HCT116 (cell line): ENCODE measurements at regions not wholly inside any gene's neighbourhood (a gene's known extent, or its start where the extent isn't known, plus 50 kb on each side); places are given as distances from the start of the nearest gene placed in this dataset.

ENCODE experiments used
- ATAC-seq: fragments of 200-7000 bp; cut with Tn5 transposase; 2 replicates; pipeline ENCODE4 v1.9.1; 2020; ENCODE audit warnings: mild to moderate bottlenecking, moderate library complexity
- BruUV-seq: library from RNA; stranded (reverse); fragments of 400-500 nt; replicated peaks from 2 replicates; lab custom pipeline; 2021; lab: Mats Ljungman, UMichigan
- CTCF ChIA-PET: fragments of 300-600 bp; sonication (Branson Sonifier 250); formaldehyde crosslinking; loops from one replicate; lab custom pipeline; 2021; ENCODE audit warnings: antibody characterized with exemption; lab: Charles Lee
- POLR2A ChIA-PET: fragments of 300-600, 350-600 bp; sonication (Branson Sonifier 250); formaldehyde crosslinking; loops from one replicate; lab custom pipeline; 2021; ENCODE audit warnings: antibody characterized with exemption; lab: Charles Lee
- RAD21 ChIA-PET, 2 experiments: fragments of 300-600 bp; sonication (Branson Sonifier 250); formaldehyde crosslinking; loops; one replicate each; lab custom pipeline; 2023; ENCODE audit warnings: low total read pairs in 2 of 2; ENCODE audit not compliant: uncharacterized antibody in 2 of 2, unreplicated experiment in 2 of 2, low non-redundant PET in 1 of 2; lab: Charles Lee
- DNase-seq: peaks from one replicate; pipeline ENCODE4 v3.0.0-alpha.2; 2010; ENCODE audit warnings: low read depth, low spot score
- H2AFZ ChIP-seq: fragments of 200-600 bp; shearing (Covaris generic), sonication (generic); 2 replicates; pipeline ENCODE4 v1.6.1; 2017; ENCODE audit warnings: low read depth, mixed run types, mixed read lengths, antibody characterized with exemption, low read length; ENCODE audit not compliant: poor library complexity, severe bottlenecking
- H3K27ac ChIP-seq: 2 replicates; pipeline ENCODE4 v1.5.1; 2012; ENCODE audit warnings: low read depth, low read length
- H3K27me3 ChIP-seq: fragments of 200-600 bp; sonication (generic); 2 replicates; pipeline ENCODE4 v1.6.1; 2016; ENCODE audit warnings: mixed run types, low read length, mixed read lengths; ENCODE audit not compliant: insufficient read depth
- H3K36me3 ChIP-seq, 2 experiments: fragments of 200-500 bp in 1 of 2; fragments of 200-600 bp in 1 of 2; sonication (Bioruptor generic) in 1 of 2; sonication (generic) in 1 of 2; 2 replicates each; pipeline versions ENCODE4 v1.5.1 to v1.6.1; 2014 to 2016; ENCODE audit warnings: low read length in 2 of 2, inconsistent platforms in 1 of 2, mixed read lengths in 1 of 2, mixed run types in 1 of 2; ENCODE audit not compliant: insufficient read depth in 2 of 2, control insufficient read depth in 1 of 2
- H3K4me1 ChIP-seq, 2 experiments: fragments of 200-600 bp in 1 of 2; sonication (generic) in 1 of 2; 2 replicates each; pipeline versions ENCODE4 v1.5.1 to v1.6.1; 2012 to 2017; ENCODE audit warnings: low read length in 2 of 2, inconsistent platforms in 1 of 2, mild to moderate bottlenecking in 1 of 2, mixed read lengths in 1 of 2, mixed run types in 1 of 2, moderate library complexity in 1 of 2; ENCODE audit not compliant: insufficient read depth in 2 of 2, control insufficient read depth in 1 of 2
- H3K4me2 ChIP-seq: fragments of 200-600 bp; sonication (generic); 2 replicates; pipeline ENCODE4 v1.6.1; 2017; ENCODE audit warnings: mixed run types, low read length, mixed read lengths
- H3K4me3 ChIP-seq, 2 experiments: fragments of 200-600 bp in 1 of 2; sonication (generic) in 1 of 2; replicated peaks in 1 of 2; 2 replicates each; pipeline ENCODE4 v1.5.1; 2011 to 2016; ENCODE audit warnings: low read length in 2 of 2, control low read depth in 1 of 2, low read depth in 1 of 2, mild to moderate bottlenecking in 1 of 2, mixed read lengths in 1 of 2, mixed run types in 1 of 2
- H3K79me2 ChIP-seq: fragments of 200-600 bp; sonication (generic); 2 replicates; pipeline ENCODE4 v1.6.1; 2017; ENCODE audit warnings: mild to moderate bottlenecking, mixed run types, low read length, moderate library complexity, mixed read lengths; ENCODE audit not compliant: insufficient read depth
- H3K9ac ChIP-seq: fragments of 200-600 bp; sonication (generic); 2 replicates; pipeline ENCODE4 v1.6.1; 2016; ENCODE audit warnings: low read length, mixed read lengths
- H3K9me2 ChIP-seq: fragments of 200-600 bp; sonication (generic), shearing (Covaris generic); 2 replicates; pipeline ENCODE4 v1.6.1; 2017; ENCODE audit warnings: mixed run types, mild to moderate bottlenecking, moderate library complexity; ENCODE audit not compliant: insufficient read depth
- H3K9me3 ChIP-seq, 2 experiments: fragments of 200-500 bp in 1 of 2; fragments of 200-600 bp in 1 of 2; sonication (Bioruptor generic) in 1 of 2; sonication (generic) in 1 of 2; 2 replicates each; pipeline ENCODE4 v1.6.1; 2014 to 2017; ENCODE audit warnings: low read length in 2 of 2, mixed read lengths in 2 of 2, inconsistent platforms in 1 of 2, low read depth in 1 of 2, mild to moderate bottlenecking in 1 of 2, mixed run types in 1 of 2, moderate library complexity in 1 of 2; ENCODE audit not compliant: control insufficient read depth in 1 of 2, insufficient read depth in 1 of 2
- H4K20me1 ChIP-seq: fragments of 200-600 bp; sonication (generic), shearing (Covaris generic); 2 replicates; pipeline ENCODE4 v1.6.1; 2017; ENCODE audit warnings: mixed run types, mild to moderate bottlenecking, moderate library complexity; ENCODE audit not compliant: insufficient read depth
- ATF3 ChIP-seq: IDR thresholded peaks from 2 replicates; pipeline ENCODE4 v1.6.1; 2012
- CBX3 ChIP-seq: IDR thresholded peaks from 2 replicates; pipeline ENCODE4 v1.6.1; 2012; ENCODE audit warnings: low read depth
- CEBPB ChIP-seq: IDR thresholded peaks from 2 replicates; pipeline ENCODE4 v1.6.1; 2012; ENCODE audit warnings: low read depth
- EGR1 ChIP-seq: IDR thresholded peaks from 2 replicates; pipeline ENCODE4 v1.6.1; 2012; ENCODE audit warnings: low read depth
- ELF1 ChIP-seq: IDR thresholded peaks from 2 replicates; pipeline ENCODE4 v1.6.1; 2012; ENCODE audit warnings: low read depth, borderline replicate concordance
- EZH2phosphoT487 ChIP-seq: fragments of 200-600 bp; IDR thresholded peaks from 2 replicates; pipeline ENCODE4 v1.6.1; 2018; ENCODE audit warnings: antibody characterized with exemption, borderline replicate concordance
- JUND ChIP-seq: IDR thresholded peaks from 2 replicates; pipeline ENCODE4 v1.6.1; 2012
- POLR2A ChIP-seq: IDR thresholded peaks from 2 replicates; pipeline ENCODE4 v1.7.0; 2011; ENCODE audit warnings: borderline replicate concordance; ENCODE audit not compliant: insufficient read depth, insufficient read length; ENCODE audit errors: extremely low read depth
- POLR2AphosphoS5 ChIP-seq: IDR thresholded peaks from 2 replicates; pipeline ENCODE4 v1.6.1; 2011; ENCODE audit warnings: mild to moderate bottlenecking, low read depth, low read length, moderate library complexity
- SIN3A ChIP-seq: IDR thresholded peaks from 2 replicates; pipeline ENCODE4 v1.6.1; 2012; ENCODE audit warnings: low read depth
- SP1 ChIP-seq: IDR thresholded peaks from 2 replicates; pipeline ENCODE4 v1.6.1; 2012; ENCODE audit warnings: low read depth
- TCF7L2 ChIP-seq: IDR thresholded peaks from 2 replicates; pipeline ENCODE4 v1.7.0; 2011; ENCODE audit warnings: borderline replicate concordance, inconsistent platforms; ENCODE audit not compliant: insufficient read depth, insufficient read length; ENCODE audit errors: extremely low read depth
- intact Hi-C: fragments of 100-400 bp; cut with micrococcal nuclease; formaldehyde crosslinking; loops from 2 replicates; pipeline ENCODE4 v1.10.0; 2022
- TF ChIP-seq, protein P1 (sequence below): IDR thresholded peaks from 2 replicates; pipeline ENCODE4 v1.6.1; 2011; ENCODE audit warnings: mild to moderate bottlenecking, low read length, moderate library complexity; ENCODE audit not compliant: insufficient replicate concordance; ENCODE audit errors: extremely low read depth
- TF ChIP-seq, protein P2 (sequence below): IDR thresholded peaks from 2 replicates; pipeline ENCODE4 v1.6.1; 2012

GRCh38 chr5:20335978-20336377 is 348.0 kb upstream of the CDH18 start:
- Histone ChIP-seq H3K4me3 (no peak overlapping the region), H3K4me2 (no peak overlapping the region), H3K27me3 (no peaks in the 10 kb centered on the region), H3K4me1 (no peaks in the 10 kb centered on the region), H3K27ac (no peak overlapping the region), H3K9ac (no peak overlapping the region), H2AFZ (no peak overlapping the region), H3K36me3 (no peaks in the 10 kb centered on the region), H3K9me2 (no peaks in the 10 kb centered on the region), H3K9me3 (peaks cover 0 to 10% of the 10 kb centered on the region in 2 experiments; a peak in 2 of 4 replicates), H3K79me2 (no peaks in the 10 kb centered on the region), H4K20me1 (no peaks in the 10 kb centered on the region)
- intact Hi-C loops, result no loop called here
- TF ChIP-seq, protein P1, sequence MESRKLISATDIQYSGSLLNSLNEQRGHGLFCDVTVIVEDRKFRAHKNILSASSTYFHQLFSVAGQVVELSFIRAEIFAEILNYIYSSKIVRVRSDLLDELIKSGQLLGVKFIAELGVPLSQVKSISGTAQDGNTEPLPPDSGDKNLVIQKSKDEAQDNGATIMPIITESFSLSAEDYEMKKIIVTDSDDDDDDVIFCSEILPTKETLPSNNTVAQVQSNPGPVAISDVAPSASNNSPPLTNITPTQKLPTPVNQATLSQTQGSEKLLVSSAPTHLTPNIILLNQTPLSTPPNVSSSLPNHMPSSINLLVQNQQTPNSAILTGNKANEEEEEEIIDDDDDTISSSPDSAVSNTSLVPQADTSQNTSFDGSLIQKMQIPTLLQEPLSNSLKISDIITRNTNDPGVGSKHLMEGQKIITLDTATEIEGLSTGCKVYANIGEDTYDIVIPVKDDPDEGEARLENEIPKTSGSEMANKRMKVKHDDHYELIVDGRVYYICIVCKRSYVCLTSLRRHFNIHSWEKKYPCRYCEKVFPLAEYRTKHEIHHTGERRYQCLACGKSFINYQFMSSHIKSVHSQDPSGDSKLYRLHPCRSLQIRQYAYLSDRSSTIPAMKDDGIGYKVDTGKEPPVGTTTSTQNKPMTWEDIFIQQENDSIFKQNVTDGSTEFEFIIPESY, result no peak
- DNase-seq (no peak), ATAC-seq (no peak)
- ChIA-PET POLR2A (no interaction called here), RAD21 (no interaction called here), CTCF (no interaction called here)
- BruUV-seq, result no TSS peak

DNA sequence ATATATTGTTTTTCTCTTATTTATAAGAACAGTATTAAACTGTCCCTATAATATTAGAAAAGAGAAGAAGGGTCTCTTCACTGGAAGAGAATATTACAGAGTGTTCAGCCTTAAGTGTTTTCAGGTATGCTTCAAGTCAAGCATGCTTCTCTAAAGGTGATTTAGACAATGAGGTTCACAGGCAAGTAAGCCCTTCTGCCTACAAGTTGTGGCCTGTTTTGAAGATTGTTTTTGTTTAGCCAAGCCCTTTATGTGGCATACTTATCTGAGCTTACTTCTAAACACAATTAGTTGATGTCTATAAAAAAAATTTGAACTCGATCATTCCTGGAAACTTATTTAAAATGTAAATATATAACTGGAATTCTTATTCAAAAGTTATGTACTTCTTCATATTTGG is 343.8 kb upstream of the CDH18 start:
- H2AFZ ChIP-seq, result no peak overlapping the region
- ChIA-PET CTCF (no interaction called here), POLR2A (no interaction called here), RAD21 (no interaction called here)
- no peaks in the 10 kb centered on the region for H3K4me1 ChIP-seq
- no peak for ATAC-seq
- H3K9ac ChIP-seq, result no peak overlapping the region
- no peak overlapping the region for H3K27ac ChIP-seq
- H3K9me2 ChIP-seq, result no peaks in the 10 kb centered on the region
- H3K79me2 ChIP-seq, result no peaks in the 10 kb centered on the region
- H3K4me3 ChIP-seq, result no peak overlapping the region
- intact Hi-C loops, result no loop called here
- H3K36me3 ChIP-seq, result no peaks in the 10 kb centered on the region
- peaks cover 4 to 8% of the 10 kb centered on the region in 2 experiments; a peak in 2 of 4 replicates for H3K9me3 ChIP-seq
- H3K27me3 ChIP-seq, result no peaks in the 10 kb centered on the region
- DNase-seq, result no peak
- no peak overlapping the region for H3K4me2 ChIP-seq
- no TSS peak for BruUV-seq
- H4K20me1 ChIP-seq, result no peaks in the 10 kb centered on the region
- no peak for TF ChIP-seq SIN3A
- no peak for TF ChIP-seq CBX3
- no peak for TF ChIP-seq ELF1
- TF ChIP-seq POLR2A, result no peak
- no peak for TF ChIP-seq POLR2AphosphoS5
- TF ChIP-seq EGR1, result no peak
- TF ChIP-seq, protein P1, result no peak
- TF ChIP-seq EZH2phosphoT487, result no peak
- TF ChIP-seq SP1, result no peak
- TF ChIP-seq CEBPB, result no peak
- TF ChIP-seq TCF7L2, result no peak
- TF ChIP-seq ATF3, result no peak
- TF ChIP-seq, protein P2, sequence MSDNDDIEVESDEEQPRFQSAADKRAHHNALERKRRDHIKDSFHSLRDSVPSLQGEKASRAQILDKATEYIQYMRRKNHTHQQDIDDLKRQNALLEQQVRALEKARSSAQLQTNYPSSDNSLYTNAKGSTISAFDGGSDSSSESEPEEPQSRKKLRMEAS, result no peak
- no peak for TF ChIP-seq JUND
